SK-N-SH (cell line): ENCODE measurements at regions not wholly inside any gene's neighbourhood (a gene's known extent, or its start where the extent isn't known, plus 50 kb on each side); places are given as distances from the start of the nearest gene placed in this dataset.

Experiments
- CTCF ChIA-PET: fragments of 300-600, 350-600 bp; formaldehyde crosslinking; extraction: SDS; loops from one replicate; lab custom pipeline; 2021; lab: Yijun Ruan, JAX
- POLR2A ChIA-PET: fragments of 350-600 bp; sonication (Branson Sonifier 250); formaldehyde crosslinking; extraction: SDS; loops from one replicate; lab custom pipeline; 2020; ENCODE audit warnings: antibody characterized with exemption, inconsistent platforms; lab: Yijun Ruan, JAX
- DNase-seq: peaks from one replicate; pipeline ENCODE4 v3.0.0; 2012
- H2AFZ ChIP-seq: fragments of 200-600 bp; sonication (generic); 2 replicates; pipeline ENCODE4 v1.8.1; 2016; ENCODE audit warnings: antibody characterized with exemption, mild to moderate bottlenecking, low read depth
- H3F3A ChIP-seq: fragments of 200-600 bp; sonication (generic); replicated peaks from 2 replicates; pipeline ENCODE3; 2016; ENCODE audit warnings: antibody characterized with exemption, mild to moderate bottlenecking; ENCODE audit not compliant: insufficient read depth
- H3K27ac ChIP-seq, 2 experiments: fragments of 200-500 bp in 1 of 2; fragments of 200-600 bp in 1 of 2; sonication (Bioruptor generic) in 1 of 2; sonication (generic), shearing (Covaris generic) in 1 of 2; 2 replicates each; pipeline versions ENCODE4 v1.5.1 to v1.6.1; 2014 to 2016; ENCODE audit warnings: low read depth in 2 of 2, inconsistent platforms in 1 of 2, low read length in 1 of 2, mild to moderate bottlenecking in 1 of 2, mixed read lengths in 1 of 2
- H3K27me3 ChIP-seq: fragments of 200-600 bp; sonication (generic), shearing (Covaris generic); 2 replicates; pipeline ENCODE4 v1.6.1; 2016; ENCODE audit warnings: mixed run types; ENCODE audit not compliant: insufficient read depth
- H3K36me3 ChIP-seq, 2 experiments: fragments of 200-500 bp in 1 of 2; fragments of 200-600 bp in 1 of 2; sonication (Bioruptor generic) in 1 of 2; sonication (generic) in 1 of 2; replicated peaks in 1 of 2; 2 replicates each; pipeline versions ENCODE3 to v1.5.1; 2014 to 2016; ENCODE audit warnings: low read length in 1 of 2, mild to moderate bottlenecking in 1 of 2; ENCODE audit not compliant: insufficient read depth in 2 of 2, control insufficient read depth in 1 of 2
- H3K4me1 ChIP-seq, 2 experiments: fragments of 200-500 bp in 1 of 2; fragments of 200-600 bp in 1 of 2; sonication (Bioruptor generic) in 1 of 2; sonication (generic), shearing (Covaris generic) in 1 of 2; 2 replicates each; pipeline versions ENCODE4 v1.5.1 to v1.6.1; 2014 to 2016; ENCODE audit warnings: low read depth in 1 of 2, low read length in 1 of 2, mixed run types in 1 of 2; ENCODE audit not compliant: insufficient read depth in 2 of 2, control insufficient read depth in 1 of 2
- H3K4me2 ChIP-seq: fragments of 200-600 bp; sonication (generic), shearing (Covaris generic); 2 replicates; pipeline ENCODE4 v1.6.1; 2017; ENCODE audit warnings: mixed run types
- H3K4me3 ChIP-seq, 2 experiments: fragments of 200-500 bp in 1 of 2; fragments of 200-600 bp in 1 of 2; sonication (Bioruptor generic) in 1 of 2; sonication (generic), shearing (Covaris generic) in 1 of 2; 2 replicates each; pipeline versions ENCODE4 v1.5.1 to v1.8.1; 2014 to 2016; ENCODE audit warnings: low read depth in 2 of 2, inconsistent platforms in 1 of 2, low read length in 1 of 2, mild to moderate bottlenecking in 1 of 2, mixed read lengths in 1 of 2, moderate library complexity in 1 of 2
- H3K79me2 ChIP-seq: fragments of 200-600 bp; sonication (generic); 2 replicates; pipeline ENCODE4 v1.8.1; 2017; ENCODE audit warnings: mild to moderate bottlenecking; ENCODE audit not compliant: insufficient read depth
- H3K9ac ChIP-seq: fragments of 200-600 bp; sonication (generic); 2 replicates; pipeline ENCODE4 v1.6.1; 2017; ENCODE audit warnings: mixed run types
- H3K9me2 ChIP-seq: fragments of 200-600 bp; sonication (generic); 2 replicates; pipeline ENCODE4 v1.6.1; 2017; ENCODE audit warnings: mixed run types
- H3K9me3 ChIP-seq: fragments of 200-600 bp; sonication (generic); 2 replicates; pipeline ENCODE4 v1.6.1; 2017; ENCODE audit warnings: mixed run types, mild to moderate bottlenecking, moderate library complexity
- H4K20me1 ChIP-seq: fragments of 200-600 bp; sonication (generic); 2 replicates; pipeline ENCODE4 v1.6.1; 2017; ENCODE audit warnings: mild to moderate bottlenecking, mixed run types; ENCODE audit not compliant: insufficient read depth
- CHD2 ChIP-seq: fragments of 150-350 bp; IDR thresholded peaks from 2 replicates; pipeline ENCODE4 v1.6.1; 2018; ENCODE audit warnings: low read length; ENCODE audit not compliant: partially characterized antibody
- ELF1 ChIP-seq: IDR thresholded peaks from 2 replicates; pipeline ENCODE4 v1.4.0; 2012
- EP300 ChIP-seq, 2 experiments: IDR thresholded peaks; 2 replicates each; pipeline versions ENCODE4 v1.4.0 to v1.6.1; 2012; ENCODE audit warnings: borderline replicate concordance in 1 of 2, low read depth in 1 of 2, low read length in 1 of 2
- EZH2phosphoT487 ChIP-seq: fragments of 200-600 bp; sonication (generic); IDR thresholded peaks from 2 replicates; pipeline ENCODE4 v1.6.1; 2017; ENCODE audit warnings: low read depth, mixed run types, mild to moderate bottlenecking, antibody characterized with exemption, moderate library complexity, borderline replicate concordance
- FOXM1 ChIP-seq: IDR thresholded peaks from 2 replicates; pipeline ENCODE4 v1.4.0; 2012; ENCODE audit warnings: low read depth, mild to moderate bottlenecking
- GATA2 ChIP-seq: sonication (generic); formaldehyde crosslinking; IDR thresholded peaks from 2 replicates; pipeline ENCODE4 v1.5.0; 2020; ENCODE audit warnings: mild to moderate bottlenecking, missing genetic modification reagents
- MEF2A ChIP-seq: IDR thresholded peaks from 2 replicates; pipeline ENCODE4 v1.4.0; 2012; ENCODE audit warnings: low read depth, borderline replicate concordance
- NRF1 ChIP-seq: IDR thresholded peaks from 2 replicates; pipeline ENCODE4 v1.6.1; 2012; ENCODE audit warnings: low read depth, mild to moderate bottlenecking, low read length
- POLR2AphosphoS5 ChIP-seq: IDR thresholded peaks from 2 replicates; pipeline ENCODE4 v1.6.1; 2012; ENCODE audit warnings: low read depth, low read length
- RAD21 ChIP-seq: IDR thresholded peaks from 2 replicates; pipeline ENCODE4 v1.6.1; 2012; ENCODE audit warnings: mild to moderate bottlenecking, low read length
- RCOR1 ChIP-seq: fragments of 150-350 bp; IDR thresholded peaks from 2 replicates; pipeline ENCODE4 v1.6.1; 2017; ENCODE audit warnings: antibody characterized with exemption, low read length
- RFX5 ChIP-seq: IDR thresholded peaks from 2 replicates; pipeline ENCODE4 v1.6.1; 2012; ENCODE audit warnings: mild to moderate bottlenecking, improper control_type of control experiment, low read length
- SIN3A ChIP-seq: IDR thresholded peaks from 2 replicates; pipeline ENCODE4 v1.6.1; 2012; ENCODE audit warnings: low read depth, mild to moderate bottlenecking, low read length, moderate library complexity, borderline replicate concordance
- SMC3 ChIP-seq: IDR thresholded peaks from 2 replicates; pipeline ENCODE4 v1.6.1; 2012; ENCODE audit warnings: low read depth, low read length, improper control_type of control experiment
- TAF1 ChIP-seq: IDR thresholded peaks from 2 replicates; pipeline ENCODE4 v1.6.1; 2012; ENCODE audit warnings: low read depth, mild to moderate bottlenecking, low read length, moderate library complexity, borderline replicate concordance
- TCF12 ChIP-seq: IDR thresholded peaks from 2 replicates; pipeline ENCODE4 v1.4.0; 2012
- TEAD4 ChIP-seq: IDR thresholded peaks from 2 replicates; pipeline ENCODE4 v1.4.0; 2012; ENCODE audit warnings: mild to moderate bottlenecking, borderline replicate concordance; ENCODE audit not compliant: insufficient read depth
- YY1 ChIP-seq: IDR thresholded peaks from 2 replicates; pipeline ENCODE4 v1.4.0; 2012; ENCODE audit warnings: low read depth, mild to moderate bottlenecking
- WGBS: methylation state at CpG from one replicate; pipeline ENCODE4 v1.1.6; 2017; ENCODE audit warnings: low lambda C conversion rate; 5-methylcytosine and 5-hydroxymethylcytosine counted together
- TF ChIP-seq, protein P1 (sequence below): fragments of 150-350 bp; IDR thresholded peaks from 2 replicates; pipeline ENCODE4 v1.6.1; 2016; ENCODE audit warnings: mild to moderate bottlenecking, low read depth, low read length
- TF ChIP-seq, protein P2 (sequence below): fragments of 200-600 bp; sonication (generic); IDR thresholded peaks from 2 replicates; pipeline ENCODE4 v1.6.1; 2017; ENCODE audit warnings: antibody characterized with exemption, mild to moderate bottlenecking, moderate library complexity
- TF ChIP-seq, protein P3 (sequence below): IDR thresholded peaks from 2 replicates; pipeline ENCODE4 v1.6.1; 2012; ENCODE audit warnings: mild to moderate bottlenecking, low read depth, low read length, moderate library complexity
- TF ChIP-seq, protein P4 (sequence below): IDR thresholded peaks from 2 replicates; pipeline ENCODE4 v1.4.0; 2012; ENCODE audit warnings: low read depth
- TF ChIP-seq, protein P5 (sequence below): IDR thresholded peaks from 2 replicates; pipeline ENCODE4 v1.4.0; 2012; ENCODE audit warnings: low read depth, borderline replicate concordance

DNA sequence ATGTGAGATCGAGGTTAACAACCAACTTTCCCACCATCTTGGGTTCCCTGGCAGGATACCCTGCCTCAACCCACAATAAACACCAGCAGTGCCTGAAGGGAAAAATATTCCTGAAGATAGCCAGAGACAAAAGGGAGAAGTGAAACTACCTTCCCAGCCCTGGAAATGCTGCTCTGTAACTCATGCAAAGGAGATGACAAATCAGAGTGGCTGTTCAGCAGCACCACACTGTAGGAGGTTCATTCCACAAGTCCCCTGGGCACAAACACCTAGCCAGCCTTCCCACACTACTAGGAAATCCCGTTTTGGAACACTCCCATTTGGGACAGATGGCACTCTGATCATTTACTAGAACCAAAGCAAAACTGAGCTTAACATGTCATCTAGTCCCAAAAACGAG lies 190.7 kb upstream of the RBBP8 start (continued):
- TF ChIP-seq NRF1 (no peak), RFX5 (no peak), SIN3A (no peak), RCOR1 (no peak), EZH2phosphoT487 (no peak), POLR2AphosphoS5 (no peak), TAF1 (no peak)
- TF ChIP-seq, protein P1, sequence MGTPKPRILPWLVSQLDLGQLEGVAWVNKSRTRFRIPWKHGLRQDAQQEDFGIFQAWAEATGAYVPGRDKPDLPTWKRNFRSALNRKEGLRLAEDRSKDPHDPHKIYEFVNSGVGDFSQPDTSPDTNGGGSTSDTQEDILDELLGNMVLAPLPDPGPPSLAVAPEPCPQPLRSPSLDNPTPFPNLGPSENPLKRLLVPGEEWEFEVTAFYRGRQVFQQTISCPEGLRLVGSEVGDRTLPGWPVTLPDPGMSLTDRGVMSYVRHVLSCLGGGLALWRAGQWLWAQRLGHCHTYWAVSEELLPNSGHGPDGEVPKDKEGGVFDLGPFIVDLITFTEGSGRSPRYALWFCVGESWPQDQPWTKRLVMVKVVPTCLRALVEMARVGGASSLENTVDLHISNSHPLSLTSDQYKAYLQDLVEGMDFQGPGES: no peak
- TF ChIP-seq, all 33 proteins: peak for 0

DNA sequence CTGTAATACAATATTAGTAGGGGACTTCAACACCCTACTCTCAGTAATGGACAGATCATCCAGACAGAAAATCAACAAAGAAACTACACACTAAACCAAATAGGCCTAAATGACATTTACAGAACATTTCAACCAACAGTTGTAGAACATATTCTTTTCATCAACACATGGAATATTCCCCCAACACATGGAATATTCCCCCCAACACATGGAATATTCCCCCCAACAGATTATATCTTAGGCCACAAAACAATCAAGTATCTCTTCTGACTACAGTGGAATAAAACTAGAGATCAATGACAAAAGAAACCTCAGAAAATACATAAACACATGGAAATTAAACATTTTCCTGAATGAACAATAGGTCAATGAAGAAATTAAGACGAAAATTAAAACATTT lies 187.2 kb upstream of the RBBP8 start:
- Histone ChIP-seq H4K20me1 (no peaks in the 10 kb centered on the region), H3F3A (no peaks in the 10 kb centered on the region), H3K36me3 (no peaks in the 10 kb centered on the region), H3K9ac (no peak overlapping the region), H3K4me1 (no peaks in the 10 kb centered on the region), H2AFZ (no peak overlapping the region), H3K9me3 (no peaks in the 10 kb centered on the region; the same call in 1 of the 2 replicates), H3K4me2 (no peak overlapping the region), H3K27me3 (peaks cover 15% of the 10 kb centered on the region; the same call in 1 of the 2 replicates), H3K4me3 (no peak overlapping the region), H3K9me2 (no peaks in the 10 kb centered on the region), H3K27ac (no peak overlapping the region), H3K79me2 (no peaks in the 10 kb centered on the region)
- ChIA-PET CTCF (no interaction called here), POLR2A (no interaction called here)
- TF ChIP-seq CHD2 (no peak), RFX5 (no peak), NRF1 (no peak), TAF1 (no peak), RCOR1 (no peak), MEF2A (no peak), YY1 (no peak), GATA2 (CRISPR knock-in tag) (no peak), TCF12 (no peak), EP300 (IDR thresholded peaks at IDR 0.05; ENCODE audit: borderline replicate concordance in 1 of 2, low read depth in 1 of 2, low read length in 1 of 2) (no peak), POLR2AphosphoS5 (no peak), SMC3 (no peak), FOXM1 (no peak), RAD21 (no peak), TEAD4 (no peak), ELF1 (no peak)
- TF ChIP-seq, protein P2, sequence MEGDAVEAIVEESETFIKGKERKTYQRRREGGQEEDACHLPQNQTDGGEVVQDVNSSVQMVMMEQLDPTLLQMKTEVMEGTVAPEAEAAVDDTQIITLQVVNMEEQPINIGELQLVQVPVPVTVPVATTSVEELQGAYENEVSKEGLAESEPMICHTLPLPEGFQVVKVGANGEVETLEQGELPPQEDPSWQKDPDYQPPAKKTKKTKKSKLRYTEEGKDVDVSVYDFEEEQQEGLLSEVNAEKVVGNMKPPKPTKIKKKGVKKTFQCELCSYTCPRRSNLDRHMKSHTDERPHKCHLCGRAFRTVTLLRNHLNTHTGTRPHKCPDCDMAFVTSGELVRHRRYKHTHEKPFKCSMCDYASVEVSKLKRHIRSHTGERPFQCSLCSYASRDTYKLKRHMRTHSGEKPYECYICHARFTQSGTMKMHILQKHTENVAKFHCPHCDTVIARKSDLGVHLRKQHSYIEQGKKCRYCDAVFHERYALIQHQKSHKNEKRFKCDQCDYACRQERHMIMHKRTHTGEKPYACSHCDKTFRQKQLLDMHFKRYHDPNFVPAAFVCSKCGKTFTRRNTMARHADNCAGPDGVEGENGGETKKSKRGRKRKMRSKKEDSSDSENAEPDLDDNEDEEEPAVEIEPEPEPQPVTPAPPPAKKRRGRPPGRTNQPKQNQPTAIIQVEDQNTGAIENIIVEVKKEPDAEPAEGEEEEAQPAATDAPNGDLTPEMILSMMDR: no peak
- TF ChIP-seq, protein P3, sequence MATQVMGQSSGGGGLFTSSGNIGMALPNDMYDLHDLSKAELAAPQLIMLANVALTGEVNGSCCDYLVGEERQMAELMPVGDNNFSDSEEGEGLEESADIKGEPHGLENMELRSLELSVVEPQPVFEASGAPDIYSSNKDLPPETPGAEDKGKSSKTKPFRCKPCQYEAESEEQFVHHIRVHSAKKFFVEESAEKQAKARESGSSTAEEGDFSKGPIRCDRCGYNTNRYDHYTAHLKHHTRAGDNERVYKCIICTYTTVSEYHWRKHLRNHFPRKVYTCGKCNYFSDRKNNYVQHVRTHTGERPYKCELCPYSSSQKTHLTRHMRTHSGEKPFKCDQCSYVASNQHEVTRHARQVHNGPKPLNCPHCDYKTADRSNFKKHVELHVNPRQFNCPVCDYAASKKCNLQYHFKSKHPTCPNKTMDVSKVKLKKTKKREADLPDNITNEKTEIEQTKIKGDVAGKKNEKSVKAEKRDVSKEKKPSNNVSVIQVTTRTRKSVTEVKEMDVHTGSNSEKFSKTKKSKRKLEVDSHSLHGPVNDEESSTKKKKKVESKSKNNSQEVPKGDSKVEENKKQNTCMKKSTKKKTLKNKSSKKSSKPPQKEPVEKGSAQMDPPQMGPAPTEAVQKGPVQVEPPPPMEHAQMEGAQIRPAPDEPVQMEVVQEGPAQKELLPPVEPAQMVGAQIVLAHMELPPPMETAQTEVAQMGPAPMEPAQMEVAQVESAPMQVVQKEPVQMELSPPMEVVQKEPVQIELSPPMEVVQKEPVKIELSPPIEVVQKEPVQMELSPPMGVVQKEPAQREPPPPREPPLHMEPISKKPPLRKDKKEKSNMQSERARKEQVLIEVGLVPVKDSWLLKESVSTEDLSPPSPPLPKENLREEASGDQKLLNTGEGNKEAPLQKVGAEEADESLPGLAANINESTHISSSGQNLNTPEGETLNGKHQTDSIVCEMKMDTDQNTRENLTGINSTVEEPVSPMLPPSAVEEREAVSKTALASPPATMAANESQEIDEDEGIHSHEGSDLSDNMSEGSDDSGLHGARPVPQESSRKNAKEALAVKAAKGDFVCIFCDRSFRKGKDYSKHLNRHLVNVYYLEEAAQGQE: no peak
- TF ChIP-seq, protein P4, sequence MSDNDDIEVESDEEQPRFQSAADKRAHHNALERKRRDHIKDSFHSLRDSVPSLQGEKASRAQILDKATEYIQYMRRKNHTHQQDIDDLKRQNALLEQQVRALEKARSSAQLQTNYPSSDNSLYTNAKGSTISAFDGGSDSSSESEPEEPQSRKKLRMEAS: no peak
- TF ChIP-seq, protein P5, sequence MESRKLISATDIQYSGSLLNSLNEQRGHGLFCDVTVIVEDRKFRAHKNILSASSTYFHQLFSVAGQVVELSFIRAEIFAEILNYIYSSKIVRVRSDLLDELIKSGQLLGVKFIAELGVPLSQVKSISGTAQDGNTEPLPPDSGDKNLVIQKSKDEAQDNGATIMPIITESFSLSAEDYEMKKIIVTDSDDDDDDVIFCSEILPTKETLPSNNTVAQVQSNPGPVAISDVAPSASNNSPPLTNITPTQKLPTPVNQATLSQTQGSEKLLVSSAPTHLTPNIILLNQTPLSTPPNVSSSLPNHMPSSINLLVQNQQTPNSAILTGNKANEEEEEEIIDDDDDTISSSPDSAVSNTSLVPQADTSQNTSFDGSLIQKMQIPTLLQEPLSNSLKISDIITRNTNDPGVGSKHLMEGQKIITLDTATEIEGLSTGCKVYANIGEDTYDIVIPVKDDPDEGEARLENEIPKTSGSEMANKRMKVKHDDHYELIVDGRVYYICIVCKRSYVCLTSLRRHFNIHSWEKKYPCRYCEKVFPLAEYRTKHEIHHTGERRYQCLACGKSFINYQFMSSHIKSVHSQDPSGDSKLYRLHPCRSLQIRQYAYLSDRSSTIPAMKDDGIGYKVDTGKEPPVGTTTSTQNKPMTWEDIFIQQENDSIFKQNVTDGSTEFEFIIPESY: no peak
- 0% methylated on average over 1 of the region's 1 CpG for WGBS
- DNase-seq: no peak
